Myocyte (in vitro differentiated cells): ENCODE measurements at regions not wholly inside any gene's neighbourhood (a gene's known extent, or its start where the extent isn't known, plus 50 kb on each side); places are given as distances from the start of the nearest gene placed in this dataset.
A peak's percentile ranks its signal among the peaks of the same experiment; 100 is the strongest.

Experiments
- DNase-seq: peaks from one replicate; pipeline ENCODE4 v3.0.0-alpha.2; 2012; ENCODE audit warnings: low read depth

DNA sequence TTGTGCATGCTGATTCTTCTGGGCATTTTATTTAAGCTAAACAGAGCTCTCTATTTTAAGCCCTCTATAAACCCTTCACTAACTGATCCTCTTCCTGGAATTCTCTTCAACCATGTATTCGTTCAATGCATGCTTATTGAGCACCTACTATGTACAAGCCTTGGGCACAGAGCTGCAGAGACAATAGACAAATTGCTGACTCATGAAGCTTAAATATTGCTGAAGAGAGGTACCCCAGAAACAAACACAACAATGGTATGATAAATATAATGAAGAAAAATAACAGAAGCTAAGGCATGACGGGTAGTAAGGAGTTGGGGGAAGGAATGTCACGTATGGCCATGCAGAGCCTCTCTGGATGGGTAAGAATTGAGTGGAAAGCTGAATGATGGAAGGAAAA, 222.2 kb downstream of the PPARGC1A start:
- DNase-seq = no peak

DNA sequence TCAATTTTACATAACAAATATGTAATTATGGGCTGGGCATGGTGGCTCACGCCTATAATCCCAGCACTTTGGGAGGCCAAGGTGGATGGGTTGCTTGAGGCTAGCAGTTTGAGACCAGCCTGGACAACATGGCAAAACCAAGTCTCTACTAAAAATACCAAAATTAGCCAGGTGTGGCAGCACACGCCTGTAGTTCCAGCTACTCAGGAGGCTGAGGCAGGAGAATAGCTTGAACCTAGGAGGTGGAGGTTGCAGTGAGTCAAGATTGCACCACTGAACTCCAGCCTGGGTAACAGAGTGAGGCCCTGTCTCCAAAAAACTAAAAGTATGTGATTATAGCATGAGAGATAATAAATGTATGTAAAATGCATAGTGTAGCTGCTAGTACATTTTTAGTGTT, 229.0 kb downstream of the PPARGC1A start:
- DNase-seq = no peak

DNA sequence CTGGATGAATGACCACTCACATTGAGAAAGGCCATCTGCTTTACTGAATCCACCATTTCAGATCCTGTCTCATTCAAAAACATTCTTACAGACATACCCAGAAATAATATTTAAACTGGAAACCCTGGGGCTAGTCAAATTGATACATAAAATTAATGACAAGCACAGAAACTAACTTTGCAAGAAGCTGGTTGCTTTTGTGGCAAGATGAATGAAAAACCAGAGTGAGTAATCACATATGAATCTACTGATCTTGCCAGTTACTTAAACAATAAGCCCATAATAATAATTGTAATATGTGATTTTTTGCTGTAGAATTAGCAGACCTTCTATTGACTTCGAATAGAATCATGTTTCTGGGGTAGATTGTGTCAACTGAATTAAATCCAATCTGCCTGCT, 235.1 kb downstream of the PPARGC1A start:
- no peak for DNase-seq

DNA sequence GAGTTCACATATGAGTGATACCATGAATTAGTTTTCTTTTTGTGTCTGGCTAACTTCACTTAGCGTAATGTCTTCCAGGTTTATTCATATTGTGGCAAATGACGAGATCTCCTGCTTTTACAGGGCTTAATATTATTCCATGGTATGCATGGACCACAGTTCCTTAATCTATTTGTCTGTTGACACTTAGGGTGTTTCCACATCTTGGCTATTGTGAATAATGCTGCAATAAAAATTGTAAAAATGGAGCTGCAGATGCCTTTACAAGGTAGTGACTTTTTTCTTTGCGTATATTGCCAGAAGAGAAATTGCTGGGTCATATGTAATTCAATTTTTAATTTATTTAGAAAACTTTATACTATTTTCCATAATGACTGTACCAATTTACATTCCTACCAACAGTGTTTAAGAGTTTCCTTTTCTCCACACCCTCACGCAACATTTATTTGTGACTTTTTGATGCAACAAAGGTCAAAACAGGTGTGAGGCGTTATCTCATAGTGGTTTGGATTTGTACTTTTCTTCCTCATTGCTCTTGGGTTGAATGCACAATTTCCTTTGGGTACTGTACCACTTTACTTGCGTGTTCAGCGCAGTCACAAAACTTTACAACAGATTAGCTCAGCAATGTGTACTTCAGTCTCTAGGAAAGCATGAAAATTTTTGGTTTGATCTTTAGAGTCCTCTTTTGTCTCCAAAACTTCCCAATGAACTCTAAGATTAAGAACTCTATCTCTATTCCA, 240.8 kb downstream of the PPARGC1A start:
- DNase-seq = no peak

DNA sequence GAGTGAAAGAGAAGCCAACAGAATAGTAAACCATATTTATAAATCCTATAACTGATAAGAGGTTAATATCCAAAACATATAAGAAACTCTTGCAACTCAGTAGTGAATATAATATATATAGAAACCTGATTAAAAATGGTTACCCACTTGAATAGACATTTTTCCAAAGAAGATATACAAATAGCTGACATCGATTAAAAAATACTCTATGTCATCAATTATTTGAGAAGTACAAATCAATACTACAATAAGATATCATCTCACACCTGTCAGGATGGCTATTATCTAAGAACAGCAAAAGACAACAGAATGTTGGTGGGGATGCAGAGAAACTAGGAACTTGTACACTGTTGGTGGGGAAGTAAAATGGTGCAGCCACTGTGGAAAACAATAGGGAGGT, 254.4 kb downstream of the PPARGC1A start:
- no peak for DNase-seq

DNA sequence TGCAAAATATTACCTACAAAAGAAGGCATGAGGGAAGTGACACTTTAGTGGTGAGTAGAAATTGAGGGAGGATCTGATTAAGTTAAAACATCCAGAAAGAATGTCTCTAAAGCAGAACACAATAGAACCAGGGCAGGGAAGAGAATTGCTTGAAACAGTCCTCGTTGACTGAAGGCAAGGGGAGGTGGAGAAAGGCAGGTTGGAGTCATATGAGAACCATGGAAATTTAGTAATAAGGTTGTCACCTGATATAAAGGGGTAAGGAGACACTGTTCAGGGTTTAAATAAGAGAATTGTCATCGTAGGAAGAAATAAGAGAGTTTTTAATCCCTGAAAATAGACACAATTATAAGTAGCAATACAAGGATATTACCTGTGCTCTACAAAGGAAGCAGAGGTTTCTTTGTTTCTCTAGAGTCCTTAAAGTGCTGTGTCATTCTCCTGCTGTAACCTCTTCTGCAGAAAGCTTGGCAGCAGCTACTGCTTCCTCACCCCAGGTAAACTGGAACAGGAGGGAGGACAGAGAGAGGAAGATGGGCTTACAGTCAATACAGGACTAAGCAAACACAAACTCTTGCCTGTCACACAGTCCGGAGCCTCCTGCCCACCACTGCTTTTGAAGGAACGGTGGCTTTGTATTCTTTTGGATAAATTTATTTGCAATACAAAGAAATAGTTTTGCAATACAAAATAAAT, 258.4 kb downstream of the PPARGC1A start:
- DNase-seq = no peak

DNA sequence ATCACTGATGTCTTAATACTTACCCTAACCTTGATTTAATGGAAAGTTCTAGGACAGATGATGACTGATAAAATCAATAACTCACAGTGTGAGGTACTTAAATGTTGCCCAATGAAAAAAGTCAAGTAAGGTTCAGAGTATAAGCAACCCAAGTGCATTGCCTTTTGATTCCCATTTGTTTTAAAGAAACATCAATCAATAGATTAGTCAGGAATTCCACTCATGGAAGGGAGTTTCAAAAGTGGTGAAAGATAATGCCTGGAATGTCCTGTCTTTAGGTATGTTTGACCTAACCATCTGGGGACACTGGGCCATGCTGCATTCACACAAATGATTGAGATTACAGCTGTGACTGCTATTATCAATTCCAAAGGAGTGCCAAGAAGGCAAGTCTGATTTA, 259.7 kb downstream of the PPARGC1A start:
- DNase-seq = no peak

DNA sequence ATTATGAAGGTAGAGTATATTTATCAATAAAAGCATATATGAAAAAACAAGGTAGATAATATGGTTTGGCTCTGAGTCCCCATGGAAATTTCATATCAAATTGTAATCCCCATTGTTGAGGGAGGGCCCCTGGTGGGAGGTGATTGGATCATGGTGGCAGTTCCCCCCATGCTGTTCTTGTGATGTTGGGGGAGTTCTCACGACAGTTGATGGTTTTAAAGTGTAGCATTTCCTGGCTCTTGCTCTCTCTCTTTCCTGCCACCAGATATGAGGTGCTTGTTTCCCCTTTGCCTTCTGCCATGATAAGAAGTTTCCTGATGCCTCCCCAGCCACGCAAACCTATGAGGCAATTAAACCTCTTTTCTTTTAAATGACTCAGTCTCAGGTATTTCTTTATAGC, 260.4 kb downstream of the PPARGC1A start:
- no peak for DNase-seq

DNA sequence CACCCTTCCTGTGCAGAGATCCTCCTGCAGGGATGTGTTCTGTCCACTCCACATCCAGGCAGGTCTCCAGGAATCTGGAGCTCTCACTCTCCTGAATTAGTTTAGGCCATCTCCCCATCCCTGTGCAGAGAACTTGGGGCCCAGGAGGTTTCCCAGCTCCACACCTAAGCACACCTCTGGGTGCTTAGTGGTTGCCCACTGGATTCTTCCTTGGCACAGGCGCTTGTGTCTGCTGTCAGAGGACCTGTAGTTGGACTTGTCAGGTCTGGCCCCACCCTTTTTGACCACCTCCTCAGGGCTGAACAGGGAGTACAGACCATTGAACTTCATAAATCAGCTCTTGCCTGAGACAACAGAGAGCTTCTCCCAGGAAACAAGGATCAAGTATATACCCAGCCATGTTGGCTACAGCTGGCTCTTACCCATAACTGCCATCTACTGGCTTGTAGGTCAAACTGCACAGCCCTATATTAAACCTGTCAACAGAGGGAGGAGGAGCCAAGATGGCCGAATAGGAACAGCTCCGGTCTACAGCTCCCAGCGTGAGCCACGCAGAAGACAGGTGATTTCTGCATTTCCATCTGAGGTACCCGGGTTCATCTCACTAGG, 275.5 kb downstream of the PPARGC1A start:
- DNase-seq = peak; percentile 57

DNA sequence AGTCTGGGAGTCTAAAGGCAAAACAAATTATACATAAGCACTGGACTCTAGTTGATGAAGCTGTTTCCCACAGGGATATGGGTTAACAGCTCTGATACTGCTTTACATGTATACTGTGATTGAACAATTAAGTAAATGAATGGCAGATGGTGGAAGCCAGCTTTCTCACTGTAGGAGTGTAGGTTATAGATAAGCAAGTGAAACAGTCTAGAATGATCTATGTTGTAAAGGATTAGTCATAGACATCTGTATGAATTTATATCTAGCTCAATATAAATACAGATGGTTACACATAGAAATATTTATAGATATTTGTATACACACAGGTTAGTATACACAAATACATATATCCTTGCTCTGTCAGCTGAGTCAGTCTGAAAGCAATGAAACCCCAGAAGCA, 276.1 kb downstream of the PPARGC1A start:
- no peak for DNase-seq

DNA sequence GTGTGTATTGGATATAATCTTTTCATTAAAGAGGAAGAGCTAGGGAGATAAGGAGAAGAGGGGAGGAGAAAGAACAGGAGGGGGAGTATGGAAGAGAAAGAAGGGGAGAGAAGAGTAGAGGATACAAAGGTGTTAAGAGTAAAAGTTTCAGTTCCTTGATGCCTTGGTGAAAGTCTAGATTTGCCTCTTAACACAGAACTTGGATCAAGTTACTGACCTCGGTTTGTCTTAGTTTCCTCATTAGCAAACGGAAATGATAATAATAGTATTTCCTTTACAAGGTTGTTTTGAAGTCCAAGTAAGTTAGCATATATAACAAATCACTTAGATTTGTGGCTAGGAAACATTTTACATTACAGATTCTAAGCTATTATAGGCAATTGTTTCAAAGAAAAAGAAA, 287.1 kb downstream of the PPARGC1A start:
- DNase-seq = no peak

DNA sequence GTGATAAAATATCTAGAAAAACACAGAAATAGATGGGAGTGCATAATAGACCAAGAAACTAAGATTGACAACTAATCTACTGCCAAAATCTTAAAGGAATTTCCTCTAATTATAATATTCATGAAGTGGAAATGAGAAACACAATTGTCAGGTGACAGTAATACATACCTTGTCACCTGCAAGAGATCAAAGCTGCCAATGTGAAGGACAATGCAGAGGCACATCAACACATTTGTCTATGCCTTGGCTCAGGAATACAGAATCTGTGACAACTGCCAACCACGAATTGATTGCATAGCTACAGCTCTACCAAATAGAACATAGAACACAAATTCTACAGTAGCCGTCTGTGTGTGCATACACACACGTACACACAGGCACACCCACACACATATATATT, 295.7 kb downstream of the PPARGC1A start:
- no peak for DNase-seq

DNA sequence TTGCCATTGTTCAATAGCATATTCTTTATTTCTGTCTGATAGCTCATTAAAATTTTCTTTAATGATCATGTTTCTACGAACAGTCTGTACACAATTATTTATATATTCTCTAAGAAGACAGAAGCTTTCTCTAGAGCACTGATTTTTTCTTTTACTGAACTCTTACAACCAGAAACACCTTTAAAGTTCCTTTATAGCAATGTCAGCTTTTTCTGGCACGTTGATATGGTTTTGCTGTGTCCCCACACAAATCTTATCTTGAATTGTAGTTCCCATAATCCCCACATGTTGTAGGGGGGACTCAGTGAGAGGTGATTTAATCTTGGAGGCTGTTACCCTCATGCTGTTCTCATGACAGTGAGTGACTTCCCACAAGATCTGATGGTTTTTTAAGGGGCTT, 299.4 kb downstream of the PPARGC1A start:
- DNase-seq = no peak

DNA sequence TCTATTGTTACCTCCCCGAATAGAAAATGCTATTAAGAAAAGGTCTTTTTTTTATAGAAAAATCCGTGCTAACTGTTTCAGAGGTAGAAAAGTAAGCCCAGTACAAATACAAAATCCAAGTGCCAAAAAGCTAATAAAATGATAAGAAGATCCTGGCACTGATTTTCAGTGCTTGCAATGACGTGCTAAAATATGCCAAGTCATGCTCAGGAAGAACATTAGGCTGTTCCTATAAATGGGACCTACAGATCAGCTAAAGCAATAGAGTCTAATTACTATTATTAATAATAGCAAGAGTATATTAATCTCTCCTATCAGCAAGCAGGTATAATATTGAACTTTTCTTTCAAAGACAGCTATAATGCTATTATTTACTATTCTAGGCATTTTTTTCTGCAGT, 305.8 kb downstream of the PPARGC1A start:
- DNase-seq = no peak

DNA sequence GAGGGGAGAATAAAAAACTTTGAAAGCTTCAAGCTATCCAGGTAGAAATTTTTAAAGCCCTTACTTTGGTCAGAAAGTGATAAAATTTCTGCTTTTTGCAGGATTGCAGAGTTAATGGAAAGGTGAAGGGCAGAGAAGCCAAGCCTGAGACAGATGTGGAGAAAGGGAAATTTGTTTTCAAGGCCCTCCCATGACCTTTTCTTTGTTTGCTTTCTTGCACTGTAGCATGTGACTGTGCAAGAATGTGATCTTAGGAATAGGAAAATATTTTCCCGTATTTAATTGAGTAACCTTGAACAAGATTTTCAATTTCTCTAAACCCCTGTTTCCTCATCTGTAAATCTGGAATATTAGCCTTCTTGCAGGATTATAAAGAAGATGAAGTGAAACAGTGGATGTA, 307.2 kb downstream of the PPARGC1A start:
- DNase-seq = no peak

DNA sequence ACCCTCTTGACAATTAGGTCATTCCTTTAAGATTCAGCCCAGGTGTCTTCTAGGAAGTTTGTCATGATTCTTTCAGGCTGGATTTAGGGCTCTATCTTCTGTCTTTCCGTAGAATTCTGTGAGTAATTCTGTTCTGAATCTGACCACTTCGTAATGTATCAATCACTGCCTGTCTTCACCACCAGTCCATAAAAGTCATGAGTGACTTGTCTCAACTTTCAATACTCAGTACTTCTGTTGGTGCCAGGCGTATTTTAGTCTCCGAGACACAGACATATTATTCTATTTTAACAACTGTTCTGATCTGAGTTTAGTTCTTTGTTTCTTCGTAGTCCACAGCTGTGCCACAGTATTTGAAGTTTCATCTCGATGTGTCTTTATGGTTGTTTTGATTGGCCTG, 310.7 kb downstream of the PPARGC1A start:
- no peak for DNase-seq

DNA sequence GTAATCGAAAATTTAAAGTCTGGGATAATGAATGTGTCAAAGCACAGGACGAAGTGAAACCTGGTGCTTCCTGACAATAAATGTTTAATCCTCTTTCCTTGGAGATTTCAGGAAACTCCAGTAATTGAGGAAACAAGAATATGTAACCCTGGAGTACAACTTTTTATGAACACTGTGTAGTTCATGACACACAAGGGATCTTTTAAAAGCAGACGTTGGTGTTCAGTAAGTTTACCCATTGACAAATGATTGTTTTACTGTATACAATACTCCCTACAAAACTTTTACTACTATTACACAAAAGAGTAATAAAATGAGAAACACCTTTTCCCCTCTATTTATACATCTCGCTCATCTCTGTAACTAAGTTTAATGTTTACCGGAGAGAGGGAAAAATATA, 312.4 kb downstream of the PPARGC1A start:
- no peak for DNase-seq

DNA sequence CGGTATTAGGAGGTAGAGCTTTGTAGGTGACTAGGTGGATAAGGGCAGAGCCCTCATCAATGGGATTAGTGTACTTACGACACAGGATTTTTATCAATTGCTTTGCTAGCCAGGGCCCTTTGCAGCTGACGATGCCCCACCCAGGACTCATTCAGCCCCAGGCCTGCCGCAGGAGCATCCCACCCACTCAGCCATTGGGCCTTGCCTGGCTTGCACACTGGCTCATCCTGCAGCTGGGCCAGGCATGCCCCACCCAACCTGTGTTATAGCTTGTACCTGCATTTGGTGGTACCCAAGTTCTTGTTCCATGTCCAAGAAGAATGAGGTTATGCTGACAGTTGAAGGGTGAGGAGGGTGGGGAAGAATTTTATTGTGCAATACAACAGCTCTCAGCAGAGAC, 317.5 kb downstream of the PPARGC1A start:
- no peak for DNase-seq

DNA sequence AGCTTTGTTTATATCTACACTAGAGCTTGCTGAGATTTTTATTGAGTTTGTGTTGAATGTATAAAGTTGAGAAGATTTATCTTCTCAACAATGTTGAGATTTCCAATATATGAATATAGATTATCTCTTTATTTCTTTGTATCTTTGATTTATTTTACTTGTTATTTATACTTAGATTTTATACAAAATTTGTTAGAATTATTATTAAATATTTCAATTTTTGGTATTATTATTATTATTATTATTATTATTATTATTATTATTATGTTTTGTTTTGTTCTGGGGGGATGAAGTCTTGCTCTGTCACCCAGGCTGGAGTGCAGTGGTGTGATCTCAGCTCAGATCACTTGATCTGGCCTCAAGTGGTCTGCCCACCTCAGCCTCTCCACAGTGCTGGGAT, 322.5 kb downstream of the PPARGC1A start:
- DNase-seq = no peak

DNA sequence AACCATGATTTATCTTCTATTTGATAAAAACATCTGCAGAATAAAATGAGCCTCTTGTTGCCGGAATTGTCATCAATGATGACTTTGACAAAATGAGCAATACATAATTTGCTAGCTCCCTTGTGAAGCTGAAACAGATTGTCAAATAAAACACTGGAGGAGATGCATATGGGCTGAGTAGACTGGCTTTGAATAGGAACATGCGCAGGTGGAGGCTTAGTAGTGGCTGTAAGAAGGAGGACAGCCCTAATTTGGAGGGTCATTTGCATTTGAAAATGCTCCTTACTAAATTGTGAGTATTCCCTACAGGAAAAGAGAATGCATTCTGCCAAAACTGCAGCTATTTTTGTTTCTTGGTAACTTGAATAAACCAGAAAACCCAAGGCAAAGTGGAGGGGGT, 329.1 kb downstream of the PPARGC1A start:
- DNase-seq = no peak

DNA sequence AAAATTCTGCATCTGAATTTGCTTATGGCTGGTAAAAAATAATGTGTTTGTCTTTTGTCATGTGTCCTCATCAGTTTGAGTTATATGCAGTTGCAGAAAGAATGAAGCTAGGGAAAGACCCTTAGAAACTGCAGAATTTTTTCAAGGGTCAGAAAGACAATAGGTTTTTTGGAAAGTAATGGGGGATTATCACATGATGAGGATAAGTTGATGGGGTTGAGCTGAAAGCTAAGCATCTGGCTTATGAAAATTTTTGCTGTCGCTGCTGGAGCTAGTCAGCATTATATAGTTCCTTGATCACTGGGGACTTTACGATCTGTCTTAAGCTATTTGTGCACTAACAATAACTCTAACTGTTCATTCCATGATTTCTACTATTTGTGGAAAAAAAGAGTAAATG, 331.7 kb downstream of the PPARGC1A start:
- DNase-seq = no peak

DNA sequence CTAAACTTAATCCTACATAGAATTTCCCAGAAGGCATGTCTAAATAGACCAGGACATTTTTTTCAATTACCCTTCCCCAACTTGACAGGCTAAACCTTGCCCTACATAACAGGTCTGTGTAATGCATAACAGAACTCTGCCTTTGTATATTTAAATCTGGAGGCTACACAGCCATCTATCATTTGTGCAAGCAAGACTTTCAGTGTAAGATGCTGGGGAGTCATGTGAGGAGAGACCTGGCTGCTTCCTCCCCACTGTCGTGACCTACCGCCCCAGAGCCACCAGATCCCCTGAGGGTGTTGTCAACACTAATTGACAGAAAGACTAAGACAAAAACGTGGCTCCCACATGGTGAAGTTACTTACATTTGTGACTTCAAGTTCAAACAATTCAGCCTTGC, 342.2 kb downstream of the PPARGC1A start:
- no peak for DNase-seq

DNA sequence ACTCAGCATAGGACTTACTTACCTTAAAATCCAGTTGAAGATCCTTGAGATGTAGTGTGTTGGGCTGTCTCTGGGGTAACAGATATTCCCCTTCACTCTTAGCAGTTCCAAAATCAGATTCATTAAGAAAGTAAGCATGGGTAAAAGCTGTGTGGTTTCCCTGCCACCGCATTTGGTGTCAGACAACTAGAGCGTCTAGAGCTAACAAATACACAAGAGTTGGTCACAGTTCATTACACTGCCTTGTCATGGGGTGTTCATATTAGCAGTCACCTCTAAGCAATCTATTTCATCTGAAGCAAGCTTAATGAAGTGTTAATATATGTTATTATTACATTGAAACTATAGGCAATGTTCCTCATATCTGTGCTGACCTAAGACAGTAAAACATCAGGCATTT, 342.8 kb downstream of the PPARGC1A start:
- DNase-seq = no peak
